Thyroid gland (tissue), 4 donors: ENCODE measurements at regions not wholly inside any gene's neighbourhood (a gene's known extent, or its start where the extent isn't known, plus 50 kb on each side); places are given as distances from the start of the nearest gene placed in this dataset.

ENCODE experiments used
- CTCF ChIP-seq, 6 experiments: fragments of 200-600 bp in 3 of 6; fragments of 450-650 bp in 3 of 6; sonication (generic) in 3 of 6; IDR thresholded peaks; one replicate each; pipeline ENCODE4 v1.5.1; 2016 to 2019; ENCODE audit warnings: antibody characterized with exemption in 6 of 6, mild to moderate bottlenecking in 2 of 6, inconsistent platforms in 1 of 6, moderate library complexity in 1 of 6
- POLR2A ChIP-seq, 2 donors: fragments of 450-650 bp; IDR thresholded peaks; one replicate each; pipeline ENCODE4 v1.6.1; 2017; ENCODE audit warnings: antibody characterized with exemption in 2 of 2, mild to moderate bottlenecking in 2 of 2, moderate library complexity in 1 of 2

- TF ChIP-seq CTCF (IDR thresholded peaks at IDR 0.05) (no peak), POLR2A (IDR thresholded peaks at IDR 0.05) (no peak)
Measured at GRCh38 chr10:111430070-111430469, 353.2 kb downstream of the ADRA2A start.
